ENCODE measurements at regions not wholly inside any gene's neighbourhood (a gene's known extent, or its start where the extent isn't known, plus 50 kb on each side); places are given as distances from the start of the nearest gene placed in this dataset.

DNA sequence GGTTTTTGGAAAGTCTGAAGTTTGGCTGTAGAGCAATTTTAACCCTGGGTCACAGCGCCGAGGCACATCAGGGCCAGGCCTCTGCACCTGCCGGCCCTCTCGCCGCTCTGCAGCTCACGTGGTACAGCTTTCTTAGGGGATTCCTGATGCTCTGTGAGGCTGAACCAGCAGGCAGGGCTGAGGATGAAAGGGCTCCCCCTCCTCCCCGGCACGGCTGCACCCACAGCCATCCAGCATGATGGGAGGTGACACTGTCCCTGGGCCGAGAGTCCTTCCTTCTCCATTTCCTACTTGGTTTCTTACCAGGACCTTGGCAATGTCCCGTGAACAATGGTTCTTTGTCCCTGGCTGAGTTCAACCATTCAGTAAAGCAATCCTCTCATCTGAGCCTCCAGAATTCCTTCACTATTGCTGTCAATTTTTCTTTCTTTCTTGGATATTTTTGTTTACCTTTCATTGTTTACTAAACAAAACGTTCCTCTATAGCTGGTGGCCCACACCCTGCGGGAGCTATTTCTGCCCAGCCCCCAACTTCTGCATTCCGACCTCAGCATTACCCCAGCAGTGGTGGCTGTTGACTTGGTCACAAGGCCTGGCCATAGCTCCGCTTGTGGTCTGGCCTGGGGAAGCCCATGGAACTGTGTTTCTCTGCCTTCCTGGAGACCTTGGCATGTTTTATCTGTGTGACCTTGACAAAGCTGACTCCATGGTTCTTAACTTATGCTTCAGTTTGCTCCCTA, 172.8 kb upstream of the B3GAT1 start:
- no peaks in the 10 kb centered on the region for H3K27me3 ChIP-seq (ENCODE audit: low read depth, low read length)
- no peak overlapping the region for H3K27ac ChIP-seq (ENCODE audit: low read length)
- peaks cover 9 to 14% of the 10 kb centered on the region in 2 donors for H3K4me1 ChIP-seq (ENCODE audit: control insufficient read depth in 1 of 2, insufficient read depth in 2 of 2, low read length in 2 of 2)
- no peaks in the 10 kb centered on the region for H3K9me3 ChIP-seq (ENCODE audit: control insufficient read depth in 1 of 2, low read length in 2 of 2)
- H3K36me3 ChIP-seq (ENCODE audit: control insufficient read depth in 1 of 2, insufficient read depth in 2 of 2, low read length in 2 of 2) = no peaks in the 10 kb centered on the region
- no peak overlapping the region for H3K4me3 ChIP-seq (ENCODE audit: low read depth in 1 of 2, low read length in 2 of 2)

DNA sequence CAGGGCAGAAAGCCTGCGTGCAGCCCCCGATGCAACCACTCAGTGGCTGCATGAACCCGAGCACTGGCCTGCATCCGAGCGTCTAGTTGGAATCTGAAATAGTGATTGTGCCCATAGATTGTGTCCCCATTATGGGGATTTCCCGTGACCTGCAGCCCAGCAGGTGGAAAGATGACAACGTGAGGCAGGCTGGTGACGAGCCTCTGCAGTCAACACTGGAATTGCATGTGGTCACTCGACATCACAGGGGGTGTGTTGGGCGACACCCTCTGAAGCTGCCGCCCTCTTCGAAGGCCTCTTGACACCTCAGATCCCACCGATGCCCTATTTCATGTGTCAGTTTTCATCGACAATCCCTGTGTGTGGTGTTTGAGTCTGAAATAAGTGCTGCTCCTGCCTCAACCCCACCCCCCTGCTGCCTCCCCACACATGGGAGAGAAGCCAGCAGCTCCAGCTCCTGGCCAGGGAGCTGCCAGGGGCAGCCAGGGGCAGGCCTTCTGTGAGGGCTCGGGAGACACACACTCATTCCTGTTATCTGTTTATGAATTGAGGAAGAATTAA, 172.0 kb upstream of the B3GAT1 start:
- H3K36me3 ChIP-seq (ENCODE audit: control insufficient read depth in 1 of 2, insufficient read depth in 2 of 2, low read length in 2 of 2) = no peaks in the 10 kb centered on the region
- no peaks in the 10 kb centered on the region for H3K9me3 ChIP-seq (ENCODE audit: control insufficient read depth in 1 of 2, low read length in 2 of 2)
- no peak overlapping the region for H3K4me3 ChIP-seq (ENCODE audit: low read depth in 1 of 2, low read length in 2 of 2)
- no peak overlapping the region for H3K27ac ChIP-seq (ENCODE audit: low read length)
- H3K27me3 ChIP-seq (ENCODE audit: low read depth, low read length) = no peaks in the 10 kb centered on the region
- peaks cover 9 to 14% of the 10 kb centered on the region in 2 donors for H3K4me1 ChIP-seq (ENCODE audit: control insufficient read depth in 1 of 2, insufficient read depth in 2 of 2, low read length in 2 of 2)

DNA sequence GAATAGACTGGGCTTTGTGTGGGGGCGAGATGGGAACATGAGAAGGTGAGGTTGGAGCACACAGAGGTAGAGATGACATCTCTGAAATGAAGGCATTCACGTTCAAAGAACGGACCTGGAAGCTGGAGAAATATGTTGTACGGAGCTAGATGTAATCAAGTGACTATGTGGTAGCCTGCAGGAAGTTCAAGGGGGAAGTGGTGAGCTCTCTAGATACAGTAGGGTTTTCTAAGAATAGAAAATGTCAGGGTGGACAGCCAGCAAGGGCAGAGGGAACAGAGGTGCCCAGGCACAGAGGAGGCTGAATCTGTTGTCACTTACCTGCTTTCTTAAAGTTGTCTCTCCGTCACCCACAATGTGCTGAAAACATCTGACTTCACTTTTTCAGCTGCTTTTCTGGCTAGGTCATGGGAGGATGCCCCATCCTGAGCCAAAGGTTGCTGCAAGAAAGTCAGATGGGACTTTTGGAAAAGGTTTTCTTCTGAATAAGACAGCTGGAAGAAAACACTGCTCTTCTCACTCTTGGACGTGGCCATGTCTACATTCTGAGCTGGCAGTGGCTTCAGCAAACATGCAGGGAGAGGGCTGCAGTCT, 171.5 kb upstream of the B3GAT1 start:
- no peaks in the 10 kb centered on the region for H3K27me3 ChIP-seq (ENCODE audit: low read depth, low read length)
- peaks cover 9 to 14% of the 10 kb centered on the region in 2 donors for H3K4me1 ChIP-seq (ENCODE audit: control insufficient read depth in 1 of 2, insufficient read depth in 2 of 2, low read length in 2 of 2)
- H3K4me3 ChIP-seq (ENCODE audit: low read depth in 1 of 2, low read length in 2 of 2) = no peak overlapping the region
- H3K36me3 ChIP-seq (ENCODE audit: control insufficient read depth in 1 of 2, insufficient read depth in 2 of 2, low read length in 2 of 2) = no peaks in the 10 kb centered on the region
- no peak overlapping the region for H3K27ac ChIP-seq (ENCODE audit: low read length)
- no peaks in the 10 kb centered on the region for H3K9me3 ChIP-seq (ENCODE audit: control insufficient read depth in 1 of 2, low read length in 2 of 2)

DNA sequence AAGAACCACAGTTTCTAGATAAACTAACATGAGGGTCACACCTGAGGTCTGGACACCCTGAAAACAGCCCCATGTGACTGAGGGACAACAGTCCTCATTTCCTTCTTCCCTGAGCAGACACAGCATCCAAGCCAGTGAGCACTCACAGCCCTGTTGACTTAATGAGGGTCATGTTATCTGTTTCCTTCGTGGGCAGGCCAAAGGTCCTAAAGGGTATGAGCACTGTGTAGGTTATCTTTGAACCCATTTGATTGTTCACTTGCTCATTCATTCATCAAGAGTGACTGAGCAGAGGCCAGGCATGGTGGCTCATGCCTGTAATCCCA, 170.7 kb upstream of the B3GAT1 start:
- H3K4me1 ChIP-seq (ENCODE audit: control insufficient read depth in 1 of 2, insufficient read depth in 2 of 2, low read length in 2 of 2) = peaks cover 9 to 14% of the 10 kb centered on the region in 2 donors
- H3K9me3 ChIP-seq (ENCODE audit: control insufficient read depth in 1 of 2, low read length in 2 of 2) = no peaks in the 10 kb centered on the region
- H3K4me3 ChIP-seq (ENCODE audit: low read depth in 1 of 2, low read length in 2 of 2) = no peak overlapping the region
- H3K36me3 ChIP-seq (ENCODE audit: control insufficient read depth in 1 of 2, insufficient read depth in 2 of 2, low read length in 2 of 2) = no peaks in the 10 kb centered on the region
- no peak overlapping the region for H3K27ac ChIP-seq (ENCODE audit: low read length)
- H3K27me3 ChIP-seq (ENCODE audit: low read depth, low read length) = no peaks in the 10 kb centered on the region

DNA sequence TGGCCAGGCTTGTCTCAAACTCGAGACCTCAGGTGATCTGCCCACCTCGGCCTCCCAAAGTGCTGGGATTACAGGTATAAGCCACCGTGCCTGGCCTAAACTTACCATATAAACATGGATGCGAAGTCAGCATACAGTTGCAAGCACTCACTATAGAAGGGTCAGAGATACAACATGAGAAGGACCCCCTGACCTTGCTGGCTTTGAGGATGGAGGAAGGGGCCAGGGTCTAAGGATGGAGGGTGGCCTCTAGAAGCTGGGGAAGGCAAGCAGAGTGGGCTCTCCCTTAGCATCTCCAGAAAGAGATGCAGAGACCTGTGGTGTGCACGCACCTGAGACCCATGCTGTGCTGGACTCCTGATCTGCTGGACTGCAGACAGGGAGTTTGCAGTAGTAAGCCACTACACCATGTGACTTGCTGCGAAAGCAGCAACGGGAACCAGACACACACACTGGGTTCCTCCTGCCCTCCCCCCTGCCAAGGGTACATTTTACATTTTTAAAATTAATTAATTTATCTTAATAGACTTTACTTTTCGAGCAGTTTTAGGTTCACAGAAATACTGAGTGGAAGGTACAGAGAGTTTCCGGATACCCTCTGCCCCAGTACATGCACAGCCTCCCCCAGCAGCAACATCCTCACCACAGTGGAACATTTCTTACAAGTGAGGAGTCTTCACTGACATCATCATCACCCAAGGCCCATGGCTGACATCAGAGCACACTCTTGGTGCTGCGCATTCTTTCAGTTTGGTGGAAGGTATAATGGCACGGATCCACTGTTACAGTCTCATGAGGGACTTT, 170.1 kb upstream of the B3GAT1 start:
- no peak overlapping the region for H3K27ac ChIP-seq (ENCODE audit: low read length)
- H3K4me3 ChIP-seq (ENCODE audit: low read depth in 1 of 2, low read length in 2 of 2) = no peak overlapping the region
- no peaks in the 10 kb centered on the region for H3K27me3 ChIP-seq (ENCODE audit: low read depth, low read length)
- peaks cover 9 to 14% of the 10 kb centered on the region in 2 donors for H3K4me1 ChIP-seq (ENCODE audit: control insufficient read depth in 1 of 2, insufficient read depth in 2 of 2, low read length in 2 of 2)
- no peaks in the 10 kb centered on the region for H3K36me3 ChIP-seq (ENCODE audit: control insufficient read depth in 1 of 2, insufficient read depth in 2 of 2, low read length in 2 of 2)
- H3K9me3 ChIP-seq (ENCODE audit: control insufficient read depth in 1 of 2, low read length in 2 of 2) = no peaks in the 10 kb centered on the region

DNA sequence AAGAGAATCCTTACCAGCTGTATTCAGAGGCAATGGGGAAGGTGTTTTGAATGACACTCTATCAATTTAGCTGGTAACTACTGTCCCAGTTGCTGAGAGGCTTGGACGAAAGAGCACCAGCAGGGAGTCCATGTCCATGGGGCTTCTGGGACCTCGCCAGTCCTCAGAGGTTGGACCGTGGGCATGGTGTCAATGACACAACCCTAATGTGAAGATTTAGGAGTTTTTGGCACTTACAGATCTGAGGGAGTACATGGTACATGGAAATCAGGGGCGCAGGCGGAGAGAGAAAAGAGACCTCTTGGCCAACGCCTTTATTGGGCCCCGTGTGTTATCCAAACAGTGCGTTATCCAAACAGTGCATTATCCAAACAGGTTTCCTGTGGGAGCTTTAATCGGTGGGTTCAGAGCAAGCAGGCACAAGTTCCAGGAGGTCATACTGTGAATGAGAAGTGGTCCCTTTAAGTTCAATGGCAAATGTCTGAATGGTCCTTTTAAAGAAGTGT, 169.1 kb upstream of the B3GAT1 start:
- H3K27me3 ChIP-seq (ENCODE audit: low read depth, low read length) = no peaks in the 10 kb centered on the region
- H3K27ac ChIP-seq (ENCODE audit: low read length) = no peak overlapping the region
- peaks cover 9 to 14% of the 10 kb centered on the region in 2 donors for H3K4me1 ChIP-seq (ENCODE audit: control insufficient read depth in 1 of 2, insufficient read depth in 2 of 2, low read length in 2 of 2)
- H3K36me3 ChIP-seq (ENCODE audit: control insufficient read depth in 1 of 2, insufficient read depth in 2 of 2, low read length in 2 of 2) = no peaks in the 10 kb centered on the region
- no peak overlapping the region for H3K4me3 ChIP-seq (ENCODE audit: low read depth in 1 of 2, low read length in 2 of 2)
- no peaks in the 10 kb centered on the region for H3K9me3 ChIP-seq (ENCODE audit: control insufficient read depth in 1 of 2, low read length in 2 of 2)

DNA sequence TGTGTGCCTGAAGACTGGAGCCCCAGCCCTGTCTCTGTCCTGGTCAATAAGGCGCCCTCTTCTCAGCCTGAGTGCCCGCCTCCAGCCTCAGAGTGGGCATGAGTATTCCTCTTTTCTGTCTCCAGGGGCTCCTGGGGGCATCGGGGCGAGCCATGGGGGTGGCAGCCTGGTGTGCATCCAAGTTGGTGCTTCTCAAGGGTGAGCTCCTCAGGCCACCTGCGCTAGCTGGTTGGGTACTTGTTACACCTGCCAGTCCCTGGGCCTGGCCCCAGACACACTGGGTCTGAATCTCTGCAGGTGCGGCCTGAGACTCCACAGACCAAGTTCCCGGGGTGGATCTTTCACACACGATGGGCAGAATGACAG, 168.6 kb upstream of the B3GAT1 start:
- no peaks in the 10 kb centered on the region for H3K36me3 ChIP-seq (ENCODE audit: control insufficient read depth in 1 of 2, insufficient read depth in 2 of 2, low read length in 2 of 2)
- no peaks in the 10 kb centered on the region for H3K9me3 ChIP-seq (ENCODE audit: control insufficient read depth in 1 of 2, low read length in 2 of 2)
- H3K4me3 ChIP-seq (ENCODE audit: low read depth in 1 of 2, low read length in 2 of 2) = no peak overlapping the region
- peaks cover 9 to 12% of the 10 kb centered on the region in 2 donors for H3K4me1 ChIP-seq (ENCODE audit: control insufficient read depth in 1 of 2, insufficient read depth in 2 of 2, low read length in 2 of 2)
- H3K27ac ChIP-seq (ENCODE audit: low read length) = no peak overlapping the region
- H3K27me3 ChIP-seq (ENCODE audit: low read depth, low read length) = no peaks in the 10 kb centered on the region

DNA sequence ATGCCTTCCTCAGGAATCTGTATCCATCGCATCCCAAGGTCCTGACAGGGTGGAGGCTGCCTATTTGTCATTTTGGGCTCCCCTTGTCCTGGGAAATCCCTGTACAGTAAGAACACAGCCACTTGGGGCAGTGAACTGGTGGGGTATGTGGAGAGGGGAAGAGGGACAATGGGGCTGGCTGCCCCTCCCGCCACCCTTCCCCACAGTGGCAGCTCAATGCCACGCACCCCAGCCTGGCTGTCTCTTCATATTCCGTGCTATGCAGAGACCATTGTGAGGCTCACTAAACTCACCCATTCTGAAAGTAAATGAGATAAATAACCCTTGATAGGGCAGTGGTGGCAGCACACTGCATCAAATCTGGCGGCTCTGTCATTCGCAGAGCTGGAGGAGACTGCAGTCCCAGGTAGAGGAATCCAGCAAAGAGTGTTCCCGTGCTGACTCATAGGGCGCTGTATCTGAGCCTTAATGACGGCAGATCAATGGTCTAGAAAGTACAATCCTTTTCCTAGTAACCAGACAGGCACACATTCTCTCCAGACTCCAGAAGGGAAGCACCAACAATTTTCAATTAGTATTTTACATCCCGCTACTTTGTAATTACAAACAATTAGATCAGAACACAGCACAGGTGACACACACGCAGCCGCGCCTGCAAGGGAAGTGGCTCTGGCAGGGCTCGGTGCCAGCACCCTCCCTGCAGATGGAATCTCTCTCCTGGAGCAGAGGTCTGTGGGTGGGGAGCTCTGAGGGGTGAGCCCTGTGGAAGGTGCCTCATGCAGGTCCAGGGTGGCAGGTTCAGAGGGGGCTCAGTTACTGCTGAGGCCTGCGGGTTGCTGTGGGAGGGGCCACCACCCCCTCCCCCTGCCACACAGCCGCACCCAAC, 167.9 kb upstream of the B3GAT1 start:
- Histone ChIP-seq H3K4me1 (ENCODE audit: control insufficient read depth in 1 of 2, insufficient read depth in 2 of 2, low read length in 2 of 2) (peaks cover 8 to 9% of the 10 kb centered on the region in 2 donors), H3K27me3 (ENCODE audit: low read depth, low read length) (no peaks in the 10 kb centered on the region), H3K27ac (ENCODE audit: low read length) (no peak overlapping the region), H3K4me3 (ENCODE audit: low read depth in 1 of 2, low read length in 2 of 2) (no peak overlapping the region), H3K9me3 (ENCODE audit: control insufficient read depth in 1 of 2, low read length in 2 of 2) (no peaks in the 10 kb centered on the region), H3K36me3 (ENCODE audit: control insufficient read depth in 1 of 2, insufficient read depth in 2 of 2, low read length in 2 of 2) (no peaks in the 10 kb centered on the region)

DNA sequence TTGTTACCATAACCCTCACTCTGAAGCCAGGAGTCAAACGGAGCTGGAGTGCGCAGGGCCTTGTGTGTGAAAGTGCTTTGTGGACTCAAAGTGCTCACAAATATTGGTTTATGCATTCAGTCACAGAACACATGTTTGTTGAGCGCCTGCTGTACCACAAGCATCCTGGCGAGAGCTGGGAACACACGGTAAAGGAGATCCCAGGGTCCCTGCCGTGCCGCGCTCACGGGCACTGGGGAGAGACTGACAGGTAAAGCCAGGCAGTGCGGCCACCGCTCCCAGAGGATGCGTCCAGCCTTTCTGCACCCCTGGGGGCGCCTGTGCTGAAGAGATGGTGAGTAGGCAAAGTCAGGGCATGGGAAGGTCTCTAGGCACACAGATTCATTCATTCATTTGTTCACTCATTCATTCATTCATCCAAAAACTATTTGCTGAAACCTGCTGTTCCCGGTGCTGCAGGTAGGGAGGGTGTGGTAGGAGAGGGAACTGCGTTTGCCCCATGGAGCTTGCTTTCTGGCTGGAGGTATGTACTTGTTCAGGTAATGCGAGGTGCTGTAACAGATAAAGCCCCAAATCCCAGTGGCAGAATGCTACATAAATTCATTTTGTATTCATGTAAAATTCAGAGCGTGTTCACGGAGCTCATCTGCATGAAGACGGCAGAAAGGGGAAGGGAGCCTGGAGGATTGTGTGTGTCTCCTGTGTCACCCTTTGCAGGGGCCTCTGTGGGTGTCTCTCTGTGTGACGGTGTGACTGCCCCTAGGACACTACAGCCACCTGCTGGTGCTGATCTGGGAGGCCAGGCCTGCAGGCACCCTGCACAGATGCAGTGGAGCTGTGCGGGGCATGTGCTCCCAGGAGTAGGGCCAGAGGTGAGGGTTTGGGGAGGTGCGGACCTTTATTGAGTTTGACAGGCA, 167.0 kb upstream of the B3GAT1 start:
- H3K4me3 ChIP-seq (ENCODE audit: low read depth in 1 of 2, low read length in 2 of 2) = no peak overlapping the region
- H3K27ac ChIP-seq (ENCODE audit: low read length) = no peak overlapping the region
- no peaks in the 10 kb centered on the region for H3K36me3 ChIP-seq (ENCODE audit: control insufficient read depth in 1 of 2, insufficient read depth in 2 of 2, low read length in 2 of 2)
- H3K4me1 ChIP-seq (ENCODE audit: control insufficient read depth in 1 of 2, insufficient read depth in 2 of 2, low read length in 2 of 2) = peaks cover 2 to 6% of the 10 kb centered on the region in 2 donors
- no peaks in the 10 kb centered on the region for H3K9me3 ChIP-seq (ENCODE audit: control insufficient read depth in 1 of 2, low read length in 2 of 2)
- no peaks in the 10 kb centered on the region for H3K27me3 ChIP-seq (ENCODE audit: low read depth, low read length)

DNA sequence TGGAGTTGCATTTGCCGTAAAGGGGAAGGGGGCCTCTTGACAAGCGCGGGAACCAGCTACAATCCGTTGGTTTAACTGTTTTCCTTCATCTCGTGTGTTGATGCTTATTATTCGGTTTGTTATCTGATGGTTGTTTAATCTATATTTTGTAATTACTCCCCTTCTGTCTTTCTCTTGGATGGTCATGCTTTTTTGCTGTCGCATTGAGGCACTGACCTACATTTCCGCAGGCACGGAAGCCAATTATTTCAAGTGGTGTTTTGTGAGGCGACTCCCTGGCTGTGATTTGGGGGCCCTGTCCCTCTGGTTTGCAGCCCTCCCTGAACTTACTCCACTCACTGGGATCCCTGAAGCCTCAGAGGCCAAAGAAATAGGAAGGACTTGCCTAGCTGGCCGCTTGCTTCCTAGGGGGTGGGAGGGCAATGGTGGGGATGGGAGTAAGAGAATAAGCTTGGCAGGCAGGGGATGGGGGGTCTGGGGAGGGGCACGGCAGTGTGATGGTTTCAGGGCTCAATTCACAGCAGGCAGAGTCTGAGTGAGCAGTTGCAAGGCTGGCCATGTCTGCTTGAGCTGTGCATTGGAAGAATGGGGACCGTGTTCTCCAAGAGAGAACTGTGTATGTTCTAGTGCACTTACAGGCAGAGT, 165.8 kb upstream of the B3GAT1 start:
- Histone ChIP-seq H3K9me3 (ENCODE audit: control insufficient read depth in 1 of 2, low read length in 2 of 2) (no peaks in the 10 kb centered on the region), H3K4me3 (ENCODE audit: low read depth in 1 of 2, low read length in 2 of 2) (no peak overlapping the region), H3K27ac (ENCODE audit: low read length) (no peak overlapping the region), H3K36me3 (ENCODE audit: control insufficient read depth in 1 of 2, insufficient read depth in 2 of 2, low read length in 2 of 2) (no peaks in the 10 kb centered on the region), H3K27me3 (ENCODE audit: low read depth, low read length) (no peaks in the 10 kb centered on the region), H3K4me1 (ENCODE audit: control insufficient read depth in 1 of 2, insufficient read depth in 2 of 2, low read length in 2 of 2) (no peaks in the 10 kb centered on the region)
